ENCODE measurements at regions not wholly inside any gene's neighbourhood (a gene's known extent, or its start where the extent isn't known, plus 50 kb on each side); places are given as distances from the start of the nearest gene placed in this dataset.

DNA sequence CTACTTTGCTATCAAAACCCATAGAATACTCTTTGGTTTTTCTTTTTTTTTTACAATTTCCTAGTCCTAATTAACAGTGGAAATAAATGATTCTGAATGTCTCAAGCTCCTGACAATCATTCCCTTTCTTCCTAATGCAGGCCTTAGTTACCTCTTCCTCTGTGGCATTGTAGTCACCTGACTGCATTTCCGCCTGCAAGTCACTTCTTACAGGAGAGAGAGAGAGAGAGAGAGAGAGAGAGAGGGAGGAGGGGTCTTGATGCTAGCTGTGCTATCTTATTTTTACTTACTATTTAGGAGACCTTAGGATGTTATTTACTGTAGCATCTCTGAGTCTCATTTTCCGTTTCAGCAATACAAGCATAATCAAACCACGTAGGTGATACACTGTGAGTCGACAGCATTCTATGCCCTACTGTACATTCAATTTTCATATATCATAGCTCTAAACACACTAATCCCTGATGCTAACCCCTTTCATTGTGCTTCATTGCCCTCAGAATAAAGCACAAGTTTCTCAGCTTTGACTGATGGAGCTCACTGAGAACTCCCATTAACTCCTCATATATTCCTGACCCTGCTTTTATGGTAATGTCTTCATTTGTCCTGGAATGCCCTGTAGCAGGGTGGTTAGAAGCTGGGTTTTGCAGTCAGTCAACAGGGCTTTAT is 1237.3 kb downstream of the XPNPEP1 start:
- Histone ChIP-seq H3K27ac (no peak overlapping the region), H3K36me3 (no peaks in the 10 kb centered on the region), H3K27me3 (no peaks in the 10 kb centered on the region), H3K4me1 (no peaks in the 10 kb centered on the region), H3K9me3 (no peaks in the 10 kb centered on the region), H3K4me3 (no peak overlapping the region)
- no peak for DNase-seq (ENCODE audit: low spot score in 2 of 2)
- TF ChIP-seq, protein P1, sequence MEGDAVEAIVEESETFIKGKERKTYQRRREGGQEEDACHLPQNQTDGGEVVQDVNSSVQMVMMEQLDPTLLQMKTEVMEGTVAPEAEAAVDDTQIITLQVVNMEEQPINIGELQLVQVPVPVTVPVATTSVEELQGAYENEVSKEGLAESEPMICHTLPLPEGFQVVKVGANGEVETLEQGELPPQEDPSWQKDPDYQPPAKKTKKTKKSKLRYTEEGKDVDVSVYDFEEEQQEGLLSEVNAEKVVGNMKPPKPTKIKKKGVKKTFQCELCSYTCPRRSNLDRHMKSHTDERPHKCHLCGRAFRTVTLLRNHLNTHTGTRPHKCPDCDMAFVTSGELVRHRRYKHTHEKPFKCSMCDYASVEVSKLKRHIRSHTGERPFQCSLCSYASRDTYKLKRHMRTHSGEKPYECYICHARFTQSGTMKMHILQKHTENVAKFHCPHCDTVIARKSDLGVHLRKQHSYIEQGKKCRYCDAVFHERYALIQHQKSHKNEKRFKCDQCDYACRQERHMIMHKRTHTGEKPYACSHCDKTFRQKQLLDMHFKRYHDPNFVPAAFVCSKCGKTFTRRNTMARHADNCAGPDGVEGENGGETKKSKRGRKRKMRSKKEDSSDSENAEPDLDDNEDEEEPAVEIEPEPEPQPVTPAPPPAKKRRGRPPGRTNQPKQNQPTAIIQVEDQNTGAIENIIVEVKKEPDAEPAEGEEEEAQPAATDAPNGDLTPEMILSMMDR (IDR thresholded peaks at IDR 0.05), result no peak
- no peak for TF ChIP-seq EP300 (IDR thresholded peaks at IDR 0.05)
- TF ChIP-seq POLR2A (IDR thresholded peaks at IDR 0.05), result no peak
- WGBS, 2 donors, result 85 to 88% methylated on average over 4 of the region's 4 CpGs

DNA sequence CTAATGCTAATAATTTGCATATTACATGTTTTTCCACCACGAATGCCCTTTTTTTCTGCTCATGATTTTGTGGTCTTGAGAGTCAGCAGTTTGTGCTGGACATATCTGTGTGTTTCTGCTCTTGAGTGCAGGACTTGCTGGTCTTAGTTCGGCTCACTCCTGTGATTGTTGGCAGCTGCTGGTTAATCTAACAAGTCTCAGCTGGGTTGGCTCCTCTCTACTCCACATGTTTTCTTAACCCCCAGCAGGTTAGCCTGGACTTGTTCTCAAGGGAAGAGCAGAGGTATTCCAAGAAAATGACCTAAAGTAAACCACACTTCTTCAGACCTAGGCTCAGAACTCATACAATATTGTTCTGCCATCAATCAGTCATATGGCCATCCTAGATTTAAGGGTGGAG is 1238.9 kb downstream of the XPNPEP1 start:
- no peaks in the 10 kb centered on the region for H3K27me3 ChIP-seq
- H3K27ac ChIP-seq, result no peak overlapping the region
- H3K4me1 ChIP-seq, result no peaks in the 10 kb centered on the region
- H3K36me3 ChIP-seq, result no peaks in the 10 kb centered on the region
- WGBS, 2 donors, result 42 to 45% methylated on average over 2 of the region's 2 CpGs
- TF ChIP-seq, protein P1 (IDR thresholded peaks at IDR 0.05), result no peak
- no peak overlapping the region for H3K4me3 ChIP-seq
- no peaks in the 10 kb centered on the region for H3K9me3 ChIP-seq
- DNase-seq (ENCODE audit: low spot score in 2 of 2), result no peak

DNA sequence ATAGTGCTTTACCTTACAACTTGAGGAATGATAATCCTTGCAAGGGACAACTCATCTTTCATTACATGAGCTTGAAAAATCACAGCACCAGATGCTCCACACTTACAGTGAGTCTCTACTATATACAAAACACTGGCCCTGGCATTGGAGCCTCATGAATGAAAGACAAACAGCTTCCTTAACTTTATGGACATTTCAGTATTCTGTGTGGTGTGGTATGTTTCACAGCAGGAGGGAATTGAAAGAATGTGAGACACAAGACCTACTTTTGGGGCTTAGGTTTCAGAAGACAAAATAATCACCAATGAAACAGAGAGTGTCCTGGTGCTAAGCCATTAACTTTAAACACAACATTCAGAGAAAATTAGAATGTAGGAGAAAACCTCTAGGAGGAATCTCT is 1249.6 kb downstream of the XPNPEP1 start:
- Histone ChIP-seq H3K36me3 (no peaks in the 10 kb centered on the region), H3K9me3 (no peaks in the 10 kb centered on the region), H3K4me1 (no peaks in the 10 kb centered on the region), H3K27me3 (no peaks in the 10 kb centered on the region), H3K27ac (no peak overlapping the region), H3K4me3 (no peak overlapping the region)
- TF ChIP-seq POLR2A (IDR thresholded peaks at IDR 0.05), result no peak
- no peak for DNase-seq (ENCODE audit: low spot score in 2 of 2)

DNA sequence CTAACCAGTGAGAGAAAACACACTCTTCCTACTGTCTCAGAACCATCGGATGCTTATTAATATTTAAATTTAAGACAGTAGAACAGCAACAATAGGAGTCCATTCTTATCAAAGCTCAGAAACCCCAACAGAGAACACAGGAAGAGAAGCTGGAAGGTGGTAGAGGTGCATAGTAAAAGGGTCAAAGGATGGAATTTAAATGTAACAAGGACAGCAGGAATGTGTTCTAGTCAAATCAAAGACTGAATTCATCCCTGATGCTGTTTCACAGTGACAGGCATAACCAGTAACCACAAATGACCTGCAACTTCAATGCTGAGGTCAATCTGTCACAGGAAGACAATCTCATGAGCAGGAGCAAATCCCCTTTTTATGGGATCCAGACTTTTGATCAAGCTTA is 1259.7 kb downstream of the XPNPEP1 start:
- Histone ChIP-seq H3K4me3 (no peak overlapping the region), H3K36me3 (no peaks in the 10 kb centered on the region), H3K9me3 (no peaks in the 10 kb centered on the region), H3K27ac (no peak overlapping the region), H3K4me1 (no peaks in the 10 kb centered on the region), H3K27me3 (no peaks in the 10 kb centered on the region)
- no peak for TF ChIP-seq EP300 (IDR thresholded peaks at IDR 0.05)
- TF ChIP-seq POLR2A (IDR thresholded peaks at IDR 0.05), result no peak
- TF ChIP-seq, protein P1 (IDR thresholded peaks at IDR 0.05), result no peak
- WGBS, 2 donors, result 38 to 58% methylated on average over 1 of the region's 1 CpG
- DNase-seq (ENCODE audit: low spot score in 2 of 2), result no peak

DNA sequence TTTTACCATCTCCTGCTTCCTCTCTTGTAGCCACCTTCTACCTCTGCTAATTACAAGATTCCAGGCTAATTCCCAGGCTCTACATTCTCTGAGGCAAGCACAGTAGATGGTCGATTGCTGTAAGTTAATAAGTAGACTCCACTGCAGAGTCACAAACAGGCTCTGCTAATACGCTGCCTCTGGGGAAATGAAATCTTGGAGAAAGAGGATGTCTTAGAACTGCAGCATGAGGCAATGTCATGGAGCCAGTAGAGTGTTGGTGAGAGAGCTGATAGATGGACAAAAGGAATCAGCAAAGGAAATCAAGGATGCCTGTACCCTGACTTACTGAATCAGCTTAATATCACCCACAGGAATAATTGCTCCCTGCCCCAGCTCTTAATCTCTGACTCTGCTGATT is 1260.3 kb downstream of the XPNPEP1 start:
- TF ChIP-seq EP300 (IDR thresholded peaks at IDR 0.05), result no peak
- no peak for TF ChIP-seq POLR2A (IDR thresholded peaks at IDR 0.05)
- TF ChIP-seq, protein P1 (IDR thresholded peaks at IDR 0.05), result no peak
- no peak for DNase-seq (ENCODE audit: low spot score in 2 of 2)
- H3K27me3 ChIP-seq, result no peaks in the 10 kb centered on the region
- H3K27ac ChIP-seq, result no peak overlapping the region
- H3K36me3 ChIP-seq, result no peaks in the 10 kb centered on the region
- WGBS, 2 donors, result 64 to 75% methylated on average over 2 of the region's 2 CpGs
- H3K9me3 ChIP-seq, result no peaks in the 10 kb centered on the region
- H3K4me3 ChIP-seq, result no peak overlapping the region
- no peaks in the 10 kb centered on the region for H3K4me1 ChIP-seq

DNA sequence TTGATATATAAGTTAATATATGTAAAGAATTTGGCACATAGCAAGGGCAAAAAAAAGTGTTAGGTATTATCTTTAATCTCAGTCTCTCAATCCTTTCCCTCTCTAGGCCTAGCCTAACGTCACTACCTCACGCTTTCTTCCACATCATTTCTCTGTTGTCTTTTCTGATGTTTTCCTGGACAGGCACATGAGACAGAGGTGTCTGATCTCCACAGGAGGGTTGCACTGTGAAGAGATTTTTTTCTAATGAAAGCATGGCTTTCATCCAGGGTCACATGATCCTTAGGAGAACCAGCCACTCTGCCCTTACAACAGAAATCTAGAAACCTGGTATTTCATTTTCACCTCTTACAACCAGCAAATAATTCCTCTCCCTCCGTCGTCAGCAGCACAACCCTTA is 1268.3 kb downstream of the XPNPEP1 start:
- no peak overlapping the region for H3K27ac ChIP-seq
- no peaks in the 10 kb centered on the region for H3K27me3 ChIP-seq
- no peaks in the 10 kb centered on the region for H3K9me3 ChIP-seq
- no peaks in the 10 kb centered on the region for H3K4me1 ChIP-seq
- DNase-seq (ENCODE audit: low spot score in 2 of 2), result no peak
- no peaks in the 10 kb centered on the region for H3K36me3 ChIP-seq
- no peak overlapping the region for H3K4me3 ChIP-seq
- TF ChIP-seq, protein P1 (IDR thresholded peaks at IDR 0.05), result no peak
- 81 to 83% methylated on average over 4 of the region's 4 CpGs for WGBS, 2 donors

Data from tibial nerve (tissue), 4 donors.